Dedifferentiated amniotic fluid mesenchymal stem cell (primary cell): ENCODE measurements at regions not wholly inside any gene's neighbourhood (a gene's known extent, or its start where the extent isn't known, plus 50 kb on each side); places are given as distances from the start of the nearest gene placed in this dataset.

ENCODE experiments used
- DNase-seq: peaks from one replicate; pipeline ENCODE4 v3.0.0-alpha.2; 2016; ENCODE audit errors: extremely low spot score

DNA sequence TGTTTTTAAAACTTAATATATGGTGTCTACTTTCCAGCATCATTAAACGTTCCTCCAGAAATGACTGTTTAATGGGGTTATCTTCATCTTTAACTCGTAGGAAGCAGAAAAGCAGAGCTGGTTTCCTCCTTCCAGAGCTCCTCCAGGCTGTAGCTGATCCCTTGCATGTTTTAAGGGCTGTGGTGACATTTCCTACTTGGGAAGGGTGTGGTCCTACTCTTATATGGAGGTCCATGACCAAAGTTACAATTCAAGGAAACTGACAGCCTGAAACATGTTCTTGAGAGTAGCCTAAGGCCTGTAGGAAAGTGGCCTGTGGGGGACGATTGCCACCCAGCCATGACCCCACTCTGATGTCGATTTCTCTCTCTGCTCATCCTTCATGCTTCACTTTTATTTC, 297.1 kb downstream of the GADD45G start:
- DNase-seq, result no peak

DNA sequence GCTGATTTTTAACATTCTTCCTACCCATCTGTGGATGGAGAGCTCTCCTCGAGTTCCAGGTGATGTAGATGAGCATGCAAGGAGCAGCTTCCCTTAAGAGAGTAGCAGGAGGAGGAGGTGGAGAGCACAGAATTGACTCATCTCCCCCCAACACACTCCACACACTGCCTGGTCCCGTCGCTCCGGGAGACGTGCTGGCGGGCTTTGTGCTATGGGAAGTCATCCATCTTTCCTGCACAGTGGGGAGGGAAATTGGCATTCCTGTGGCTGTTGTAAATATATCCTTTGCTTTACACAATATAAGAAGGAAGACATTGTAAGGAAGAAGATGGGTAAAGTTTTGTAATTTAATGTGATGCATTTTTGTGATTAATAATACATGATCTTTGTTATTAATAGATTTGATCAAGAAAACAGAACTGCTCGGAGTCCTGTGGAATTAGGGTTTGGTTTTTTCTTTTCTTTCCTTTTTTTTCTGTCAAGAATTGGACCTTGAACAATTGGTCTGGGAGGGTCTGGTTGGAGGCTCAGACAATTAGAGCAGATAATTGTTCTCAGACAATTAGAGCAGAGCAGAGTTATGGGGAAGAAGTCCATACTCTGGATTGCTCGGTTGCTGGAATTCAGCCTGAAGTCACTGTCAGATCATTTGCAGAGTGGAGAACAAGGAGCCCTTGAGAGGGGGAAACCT, 297.8 kb downstream of the GADD45G start:
- no peak for DNase-seq

- DNase-seq, result no peak
Observed at GRCh38 chr9:89903141-89903475, 298.3 kb downstream of the GADD45G start.

GRCh38 chr9:89905606-89906338, 301.0 kb downstream of the GADD45G start:
- no peak for DNase-seq

- no peak for DNase-seq
Observed at GRCh38 chr9:89911721-89912604, 307.2 kb downstream of the GADD45G start.

- no peak for DNase-seq
Observed at GRCh38 chr9:89912605-89912953, 307.8 kb downstream of the GADD45G start.

- DNase-seq, result no peak
Observed at GRCh38 chr9:89915187-89915586, 310.4 kb downstream of the GADD45G start.

DNA sequence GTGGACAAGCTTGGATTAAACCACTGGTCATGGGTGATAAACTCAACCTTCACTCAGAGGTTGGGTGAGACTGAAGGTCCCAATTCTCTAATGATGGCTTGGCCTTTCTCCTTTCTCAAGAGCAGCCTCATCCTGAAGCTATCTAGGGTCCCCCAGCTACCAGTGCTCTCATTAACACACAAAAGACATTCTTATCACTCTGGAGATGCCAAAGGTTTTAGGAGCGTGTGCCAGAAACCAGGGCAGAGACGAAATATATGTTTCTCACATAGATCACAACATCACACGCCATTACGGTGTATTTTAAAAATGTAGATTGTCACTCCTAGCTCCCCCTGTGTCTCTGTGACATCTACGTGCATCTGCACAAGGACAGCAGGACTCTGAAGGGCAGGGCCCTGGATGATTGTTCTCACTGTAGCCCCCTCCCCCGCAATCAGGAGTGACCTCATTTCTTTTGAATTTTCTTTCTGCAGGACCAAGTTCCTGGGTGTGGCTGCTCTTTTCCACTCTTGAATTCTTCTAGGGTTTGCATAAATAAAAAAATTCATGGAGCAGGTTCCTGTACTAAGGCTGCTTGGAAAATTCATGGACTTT, 311.3 kb downstream of the GADD45G start:
- no peak for DNase-seq

- no peak for DNase-seq
Observed at GRCh38 chr9:89917861-89918260, 313.0 kb downstream of the GADD45G start.

DNA sequence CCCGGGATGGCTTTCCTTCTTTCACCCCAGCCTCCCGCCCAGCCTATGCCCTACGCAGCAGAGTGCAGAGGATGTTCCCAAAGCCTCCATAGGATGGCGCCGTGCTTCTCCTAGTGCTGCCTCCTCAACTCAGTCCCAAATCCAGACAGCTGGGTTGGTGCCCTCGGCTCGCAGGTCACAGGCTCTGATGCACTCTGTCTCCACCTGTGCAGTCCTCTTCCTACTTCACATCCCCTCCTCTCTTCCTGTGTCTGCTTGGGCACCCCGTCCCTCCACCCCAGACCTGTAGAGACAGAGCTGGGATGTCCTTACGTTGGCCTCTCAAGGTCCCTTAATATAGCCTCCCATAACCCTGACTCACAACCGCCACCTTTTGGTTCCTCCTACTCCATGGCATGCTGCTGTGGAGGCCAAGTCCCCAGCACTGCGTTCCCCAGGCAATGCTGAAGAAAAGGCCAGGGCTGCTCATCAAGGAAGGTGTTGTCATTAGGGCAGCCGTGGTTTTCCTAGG, 314.4 kb downstream of the GADD45G start:
- no peak for DNase-seq

- DNase-seq, result no peak
Observed at GRCh38 chr9:89920131-89920530, 315.3 kb downstream of the GADD45G start.

DNA sequence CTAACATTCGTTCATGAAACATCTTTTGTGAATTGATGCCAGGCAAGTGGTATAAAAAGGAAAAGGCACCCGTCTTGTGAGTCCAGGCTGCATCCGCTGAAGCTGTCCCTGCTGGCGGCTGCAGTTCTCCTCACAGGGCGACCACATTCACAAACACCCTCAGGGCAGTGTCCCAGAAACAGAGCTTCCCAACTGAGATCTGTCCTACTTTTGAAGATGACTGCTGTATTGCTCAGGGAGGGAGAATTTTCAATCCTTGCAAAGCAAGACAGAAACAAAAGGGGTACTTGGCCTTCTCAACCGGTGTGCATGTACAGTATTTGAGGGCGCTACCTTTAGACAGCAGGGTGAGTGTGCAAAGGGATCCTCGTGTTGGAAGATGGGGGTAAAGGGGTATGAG, 316.1 kb downstream of the GADD45G start:
- DNase-seq, result no peak

DNA sequence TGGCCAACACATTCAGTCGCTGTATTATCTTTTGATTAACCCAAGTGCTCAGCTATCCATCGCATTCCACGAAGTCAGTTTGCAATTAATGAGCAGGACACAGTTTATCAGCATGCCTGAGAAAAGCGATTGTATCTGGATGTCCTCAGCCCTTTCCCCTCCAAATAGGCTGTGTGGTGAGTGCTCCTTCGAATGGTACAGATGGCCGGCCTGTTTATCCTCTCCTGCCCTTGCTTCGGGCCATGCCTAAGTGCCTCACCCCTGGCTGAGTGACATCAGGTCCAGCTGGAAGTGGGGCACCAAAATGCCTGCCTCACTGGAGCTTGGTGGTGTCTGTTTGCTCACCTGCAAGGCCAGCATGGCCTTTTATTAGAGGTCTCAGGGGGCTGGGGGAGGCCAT, 317.3 kb downstream of the GADD45G start:
- no peak for DNase-seq

- no peak for DNase-seq
Observed at GRCh38 chr9:89923174-89923573, 318.4 kb downstream of the GADD45G start.

- no peak for DNase-seq
Observed at GRCh38 chr9:89923961-89924504, 319.2 kb downstream of the GADD45G start.

- no peak for DNase-seq
Observed at GRCh38 chr9:89924611-89925010, 319.8 kb downstream of the GADD45G start.

DNA sequence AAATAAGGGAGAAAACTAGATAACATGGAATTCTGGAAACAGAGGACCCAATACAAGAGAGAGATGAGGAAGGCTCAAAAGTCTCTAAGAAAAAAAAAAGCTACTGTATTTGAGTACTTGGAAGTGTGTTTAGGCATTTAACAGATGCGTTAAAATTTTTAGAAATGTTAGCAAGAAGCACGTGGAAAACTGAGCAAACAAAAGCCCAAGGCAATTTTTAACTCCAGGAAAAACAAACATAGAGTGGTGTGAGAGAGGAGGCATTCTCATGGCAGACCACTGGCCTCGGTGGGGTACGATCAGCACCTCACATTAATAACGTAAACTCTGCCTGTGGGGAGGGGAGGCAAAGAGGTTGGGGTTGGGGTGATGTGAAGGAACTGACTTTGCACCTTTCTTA, 321.4 kb downstream of the GADD45G start:
- no peak for DNase-seq

DNA sequence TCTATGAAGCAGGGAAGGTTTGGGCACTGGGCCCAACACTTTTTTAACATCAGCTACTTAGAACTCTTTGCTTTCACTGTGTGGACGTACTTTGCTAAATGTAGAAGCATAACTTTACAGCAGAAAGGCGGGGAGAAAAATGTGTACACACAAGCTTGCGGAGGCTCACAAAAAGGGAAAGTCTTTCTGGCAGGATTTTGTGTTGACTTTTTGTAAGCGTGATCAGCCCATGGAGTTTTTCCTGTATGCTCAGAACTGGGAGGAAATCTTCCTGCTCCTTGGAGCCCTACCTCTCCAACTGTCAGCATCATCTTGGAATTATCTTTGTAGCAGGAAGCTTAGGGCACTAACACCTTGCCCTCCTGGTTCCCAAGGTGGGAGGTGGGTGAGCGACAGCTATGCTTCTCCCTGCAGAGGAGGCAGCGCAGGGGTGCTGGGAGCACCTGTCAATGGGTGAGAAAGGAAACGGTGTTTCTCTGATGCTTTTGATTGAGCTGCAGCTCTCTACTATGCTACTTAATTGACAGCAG, 321.9 kb downstream of the GADD45G start:
- no peak for DNase-seq

DNA sequence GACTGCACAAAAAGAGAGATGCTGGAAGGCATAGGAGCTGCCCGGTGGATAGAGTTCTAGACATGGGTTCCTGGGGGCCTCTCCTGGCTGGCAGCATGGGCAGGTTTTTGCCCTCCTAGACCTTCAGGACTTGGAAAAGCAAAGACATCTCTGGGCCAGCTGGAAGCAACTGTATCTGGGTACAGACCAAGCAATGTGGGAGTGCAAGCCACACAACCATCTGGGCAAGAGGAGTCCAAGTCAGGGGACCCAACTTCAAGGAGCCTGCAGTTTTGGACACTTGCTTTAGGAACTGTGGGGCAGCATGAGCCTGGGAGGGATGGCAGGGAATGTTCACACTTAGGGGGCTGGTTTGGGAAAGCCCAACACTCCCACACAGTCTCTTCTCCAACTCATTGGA, 323.3 kb downstream of the GADD45G start:
- no peak for DNase-seq

GRCh38 chr9:89928521-89929275, 323.9 kb downstream of the GADD45G start:
- no peak for DNase-seq

GRCh38 chr9:89929315-89929672, 324.5 kb downstream of the GADD45G start:
- no peak for DNase-seq
